Jurkat, Clone E6-1 (cell line): ENCODE measurements at regions not wholly inside any gene's neighbourhood (a gene's known extent, or its start where the extent isn't known, plus 50 kb on each side); places are given as distances from the start of the nearest gene placed in this dataset.
"Not testable (repeated sequence)": the region's sequence is repeated elsewhere in the genome, so short reads cannot be mapped to it uniquely, and the experiment has no call there.

Source experiments
- DNase-seq: peaks from one replicate; pipeline ENCODE4 v3.0.0-alpha.2; 2011; ENCODE audit warnings: low read depth, low spot score
- H3K4me3 ChIP-seq: 2 replicates; pipeline ENCODE4 v1.5.1; 2011; ENCODE audit warnings: mild to moderate bottlenecking, low read length, control low read depth, moderate library complexity

DNA sequence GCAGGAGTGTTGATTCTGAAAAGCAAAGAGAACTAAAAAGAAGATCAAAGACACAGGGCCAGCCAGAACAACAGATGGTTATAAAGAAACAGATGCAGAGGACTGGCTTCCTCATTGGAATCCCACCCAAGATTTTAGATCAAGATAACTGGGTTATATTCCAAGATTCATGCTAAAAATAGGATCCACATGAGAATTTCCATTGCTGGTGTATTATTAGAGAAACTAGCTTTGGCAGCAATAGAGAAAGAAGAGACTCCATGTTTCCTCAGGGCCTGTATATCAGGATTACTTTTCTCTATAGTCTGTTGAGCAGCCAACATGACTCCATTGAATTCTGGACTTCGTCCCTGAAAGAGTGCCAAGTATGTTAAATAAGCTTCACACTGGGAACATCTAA, 367.3 kb downstream of the TUSC1 start:
- no peak overlapping the region for H3K4me3 ChIP-seq
- DNase-seq, result no peak

DNA sequence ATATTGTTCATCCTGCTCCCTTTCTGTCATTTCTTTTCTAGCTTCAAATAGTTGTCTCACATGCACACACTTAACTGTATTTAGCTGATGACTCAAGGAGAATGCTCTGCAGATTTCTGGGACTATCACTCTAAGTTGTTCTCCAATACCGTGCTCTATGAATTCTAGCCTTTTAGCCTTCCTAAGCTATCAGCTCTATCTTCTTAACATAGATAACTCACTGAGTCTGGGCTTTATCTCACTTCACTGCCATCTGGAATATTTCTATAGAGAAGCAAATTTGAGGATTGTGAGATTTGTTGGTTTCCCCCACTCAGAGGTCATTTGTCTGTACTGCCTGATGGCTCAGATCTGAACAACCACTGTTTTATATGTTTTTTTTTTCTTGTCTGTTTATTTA, 369.7 kb downstream of the TUSC1 start:
- DNase-seq, result no peak
- H3K4me3 ChIP-seq, result no peak overlapping the region

GRCh38 chr9:25302601-25303000, 375.6 kb downstream of the TUSC1 start:
- no peak for DNase-seq
- no peak overlapping the region for H3K4me3 ChIP-seq

- not testable (repeated sequence) for DNase-seq, H3K4me3 ChIP-seq
These were observed 390.0 kb downstream of the TUSC1 start for GRCh38 chr9:25288195-25288594.

DNA sequence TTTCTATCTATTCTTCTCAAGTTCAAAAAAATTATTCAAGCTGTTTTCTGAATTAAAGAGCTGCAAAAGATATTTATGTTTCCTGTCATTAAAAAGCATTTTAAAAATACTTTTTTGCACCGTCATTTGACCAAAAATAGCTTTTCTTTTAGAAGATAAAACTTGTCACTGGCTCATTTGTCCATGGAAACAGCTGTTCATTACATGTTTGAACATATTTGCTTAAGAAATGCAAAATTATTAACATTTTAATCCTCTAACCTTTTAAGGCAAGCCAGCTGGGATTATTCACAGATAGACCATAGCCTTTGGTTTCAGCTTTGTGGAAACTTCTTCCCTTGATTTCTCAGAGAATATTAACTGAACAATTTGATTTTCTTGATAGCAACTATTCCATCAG, 393.9 kb downstream of the TUSC1 start:
- DNase-seq, result no peak

GRCh38 chr9:25282946-25283345, 395.3 kb downstream of the TUSC1 start:
- no peak for DNase-seq
- no peak overlapping the region for H3K4me3 ChIP-seq

More for the DNA sequence above, 393.9 kb downstream of the TUSC1 start:
- no peak overlapping the region for H3K4me3 ChIP-seq

DNA sequence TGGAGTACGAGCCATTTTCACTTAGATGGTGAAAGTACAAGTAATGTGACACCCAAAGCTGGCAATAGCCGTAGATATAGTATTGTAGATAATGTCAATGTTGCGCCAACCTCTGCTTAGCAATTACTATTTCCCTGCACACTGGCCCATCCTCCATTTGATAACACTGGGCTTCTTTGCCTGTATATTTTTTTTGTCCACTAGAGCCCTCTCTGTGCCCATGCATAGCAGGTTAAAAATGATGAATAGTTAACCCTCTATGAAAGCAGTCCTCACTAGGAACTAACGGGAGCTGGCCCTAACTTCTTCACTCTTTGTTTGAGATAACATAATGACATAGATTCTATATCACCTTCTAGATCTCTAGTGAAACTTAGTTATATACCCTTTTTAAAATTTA, 416.8 kb downstream of the TUSC1 start:
- no peak overlapping the region for H3K4me3 ChIP-seq
- no peak for DNase-seq

DNA sequence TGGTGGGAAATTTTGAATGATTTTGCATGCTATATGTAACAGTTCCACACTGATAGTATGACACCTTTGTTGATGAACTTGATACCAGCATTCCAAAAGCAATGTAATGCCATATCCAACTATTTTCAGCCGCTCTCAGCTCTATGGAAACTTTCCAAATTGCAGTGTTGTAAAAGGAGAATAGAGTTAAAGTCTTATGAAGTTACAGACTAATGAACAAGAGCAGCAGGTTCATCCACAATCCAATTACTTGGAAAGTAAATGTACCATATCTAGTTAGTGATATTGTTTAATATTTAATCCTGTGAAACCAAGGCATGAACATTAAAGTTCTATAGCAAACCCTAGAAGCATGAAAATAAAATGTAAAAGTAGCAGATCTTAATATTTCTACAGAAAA, 418.2 kb downstream of the TUSC1 start:
- DNase-seq, result no peak

GRCh38 chr9:25255216-25255615, 423.0 kb downstream of the TUSC1 start:
- DNase-seq, result no peak
- H3K4me3 ChIP-seq, result no peak overlapping the region

More for the DNA sequence above, 418.2 kb downstream of the TUSC1 start:
- no peak overlapping the region for H3K4me3 ChIP-seq

DNA sequence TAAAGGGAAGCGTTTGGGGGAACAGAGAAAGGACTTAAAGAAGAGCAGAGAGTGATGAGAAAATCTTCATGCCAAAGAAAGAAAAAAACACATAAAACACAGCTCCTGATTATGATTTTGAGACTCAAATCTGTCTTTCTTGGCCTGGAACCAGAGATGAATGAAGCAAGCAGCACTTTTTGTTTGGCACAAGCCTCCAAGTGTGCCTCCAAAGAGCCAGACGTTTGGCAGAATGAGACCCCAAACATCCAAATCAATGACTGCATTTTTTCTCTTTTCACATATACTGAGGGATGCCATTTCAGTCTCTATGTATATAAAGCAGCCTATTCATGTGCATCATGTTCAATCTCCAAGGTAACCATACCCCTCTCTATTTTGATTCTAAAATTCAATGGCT, 424.2 kb downstream of the TUSC1 start:
- DNase-seq, result no peak
- H3K4me3 ChIP-seq, result no peak overlapping the region

DNA sequence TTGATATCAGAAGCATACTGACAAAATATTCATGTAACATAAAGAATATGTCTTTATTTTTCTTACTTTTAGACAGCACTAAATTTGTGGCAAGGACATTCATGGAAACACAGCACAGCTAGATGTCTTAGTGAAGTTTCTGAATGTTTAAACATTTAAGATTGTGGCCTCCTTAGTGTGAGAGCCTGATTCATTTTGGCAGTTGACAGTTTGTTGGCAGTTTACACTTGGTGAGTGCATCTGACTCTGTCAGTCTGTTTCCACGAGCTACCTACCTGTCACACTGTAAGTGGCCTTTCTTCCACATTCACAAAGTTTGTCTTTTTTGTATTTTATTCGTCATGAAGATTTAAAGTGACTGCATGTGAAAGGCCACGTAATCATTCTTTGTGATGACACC, 436.8 kb downstream of the TUSC1 start:
- DNase-seq, result no peak
- no peak overlapping the region for H3K4me3 ChIP-seq

GRCh38 chr9:25226901-25227686, 451.1 kb downstream of the TUSC1 start:
- no peak for DNase-seq
- H3K4me3 ChIP-seq, result no peak overlapping the region

GRCh38 chr9:25225938-25226760, 452.1 kb downstream of the TUSC1 start:
- no peak overlapping the region for H3K4me3 ChIP-seq
- DNase-seq, result no peak

GRCh38 chr9:25224996-25225395, 453.2 kb downstream of the TUSC1 start:
- DNase-seq, result no peak

GRCh38 chr9:25224309-25224708, 453.9 kb downstream of the TUSC1 start:
- no peak overlapping the region for H3K4me3 ChIP-seq
- no peak for DNase-seq

More at GRCh38 chr9:25224996-25225395, 453.2 kb downstream of the TUSC1 start:
- no peak overlapping the region for H3K4me3 ChIP-seq

- H3K4me3 ChIP-seq, result no peak overlapping the region
- DNase-seq, result no peak
These were observed 465.9 kb downstream of the TUSC1 start for GRCh38 chr9:25212361-25212760.

- no peak overlapping the region for H3K4me3 ChIP-seq
- no peak for DNase-seq
These were observed 470.6 kb downstream of the TUSC1 start for GRCh38 chr9:25207402-25208195.

- DNase-seq, result no peak
- no peak overlapping the region for H3K4me3 ChIP-seq
These were observed 472.2 kb downstream of the TUSC1 start for GRCh38 chr9:25206027-25206426.

GRCh38 chr9:25205285-25205684, 473.0 kb downstream of the TUSC1 start:
- no peak overlapping the region for H3K4me3 ChIP-seq
- no peak for DNase-seq

- no peak for DNase-seq
- no peak overlapping the region for H3K4me3 ChIP-seq
These were observed 500.4 kb downstream of the TUSC1 start for GRCh38 chr9:25177858-25178257.
